ENCODE measurements at regions not wholly inside any gene's neighbourhood (a gene's known extent, or its start where the extent isn't known, plus 50 kb on each side); places are given as distances from the start of the nearest gene placed in this dataset.

GRCh38 chr5:158304607-158305006 lies 445.7 kb upstream of the CLINT1 start:
- no peak overlapping the region for H3K27ac ChIP-seq (ENCODE audit: low read depth, low read length)
- H3K27me3 ChIP-seq (ENCODE audit: control insufficient read depth, insufficient read depth, low read length, poor library complexity, severe bottlenecking), result no peaks in the 10 kb centered on the region
- no peak for TF ChIP-seq CTCF (conservative IDR thresholded peaks at IDR 0.05)
- H3K4me1 ChIP-seq (ENCODE audit: control insufficient read depth, insufficient read depth, low read length), result no peaks in the 10 kb centered on the region
- Mint-ChIP-seq H3K4me1 (peaks cover 10% of the 10 kb centered on the region), H3K4me3 (no peak overlapping the region), H3K36me3 (ENCODE audit: low read depth) (no peaks in the 10 kb centered on the region), H3K27me3 (ENCODE audit: insufficient read depth) (no peaks in the 10 kb centered on the region), H3K9me3 (no peaks in the 10 kb centered on the region), H3K27ac (no peak overlapping the region)
- WGBS, 2 experiments (ENCODE audit: insufficient coverage in 1 of 2, insufficient read length in 1 of 2), result 63% methylated on average over 2 of the region's 2 CpGs; no CpG with 5 or more reads in 1 of the 2 experiments
- DNase-seq, result no peak
- H3K9ac ChIP-seq (ENCODE audit: extremely low read depth, low read length, poor library complexity, severe bottlenecking), result no peak overlapping the region
- H3K36me3 ChIP-seq (ENCODE audit: control insufficient read depth, insufficient read depth, low read length), result no peaks in the 10 kb centered on the region
- no peak overlapping the region for H3K4me3 ChIP-seq (ENCODE audit: low read length)
- no peaks in the 10 kb centered on the region for H3K9me3 ChIP-seq (ENCODE audit: control insufficient read depth, low read length)

- no peak for TF ChIP-seq CTCF (conservative IDR thresholded peaks at IDR 0.05)
- no peaks in the 10 kb centered on the region for H3K36me3 Mint-ChIP-seq (ENCODE audit: low read depth)
Observed at GRCh38 chr5:158303883-158304282, 444.9 kb upstream of the CLINT1 start.

GRCh38 chr5:158303275-158303674 lies 444.3 kb upstream of the CLINT1 start:
- Mint-ChIP-seq H3K27me3 (ENCODE audit: insufficient read depth) (no peaks in the 10 kb centered on the region), H3K4me1 (peaks cover 10% of the 10 kb centered on the region), H3K36me3 (ENCODE audit: low read depth) (no peaks in the 10 kb centered on the region), H3K27ac (no peak overlapping the region), H3K9me3 (no peaks in the 10 kb centered on the region), H3K4me3 (no peak overlapping the region)
- Histone ChIP-seq H3K4me3 (ENCODE audit: low read length) (no peak overlapping the region), H3K36me3 (ENCODE audit: control insufficient read depth, insufficient read depth, low read length) (no peaks in the 10 kb centered on the region), H3K27me3 (ENCODE audit: control insufficient read depth, insufficient read depth, low read length, poor library complexity, severe bottlenecking) (no peaks in the 10 kb centered on the region), H3K9ac (ENCODE audit: extremely low read depth, low read length, poor library complexity, severe bottlenecking) (no peak overlapping the region), H3K27ac (ENCODE audit: low read depth, low read length) (no peak overlapping the region), H3K9me3 (ENCODE audit: control insufficient read depth, low read length) (no peaks in the 10 kb centered on the region), H3K4me1 (ENCODE audit: control insufficient read depth, insufficient read depth, low read length) (no peaks in the 10 kb centered on the region)
- no peak for DNase-seq
- WGBS, 2 experiments (ENCODE audit: insufficient coverage in 1 of 2, insufficient read length in 1 of 2), result 67 to 83% methylated on average over 1 to 3 of the region's 3 CpGs
- no peak for TF ChIP-seq CTCF (conservative IDR thresholded peaks at IDR 0.05)

More at GRCh38 chr5:158303883-158304282, 444.9 kb upstream of the CLINT1 start:
- Mint-ChIP-seq H3K9me3 (no peaks in the 10 kb centered on the region), H3K4me3 (no peak overlapping the region), H3K27me3 (ENCODE audit: insufficient read depth) (no peaks in the 10 kb centered on the region), H3K27ac (no peak overlapping the region), H3K4me1 (peaks cover 10% of the 10 kb centered on the region)
- Histone ChIP-seq H3K9ac (ENCODE audit: extremely low read depth, low read length, poor library complexity, severe bottlenecking) (no peak overlapping the region), H3K36me3 (ENCODE audit: control insufficient read depth, insufficient read depth, low read length) (no peaks in the 10 kb centered on the region), H3K9me3 (ENCODE audit: control insufficient read depth, low read length) (no peaks in the 10 kb centered on the region), H3K27ac (ENCODE audit: low read depth, low read length) (no peak overlapping the region), H3K4me3 (ENCODE audit: low read length) (no peak overlapping the region), H3K4me1 (ENCODE audit: control insufficient read depth, insufficient read depth, low read length) (no peaks in the 10 kb centered on the region), H3K27me3 (ENCODE audit: control insufficient read depth, insufficient read depth, low read length, poor library complexity, severe bottlenecking) (no peaks in the 10 kb centered on the region)
- DNase-seq, result no peak
- WGBS, 2 experiments (ENCODE audit: insufficient coverage in 1 of 2, insufficient read length in 1 of 2), result 95% methylated on average over 1 of the region's 1 CpG; no CpG with 5 or more reads in 1 of the 2 experiments

Data from endodermal cell (in vitro differentiated cells).